PFSK-1 (cell line): ENCODE measurements at regions not wholly inside any gene's neighbourhood (a gene's known extent, or its start where the extent isn't known, plus 50 kb on each side); places are given as distances from the start of the nearest gene placed in this dataset.

Experiments
- FOXP2 ChIP-seq: optimal IDR thresholded peaks from 2 replicates; pipeline ENCODE3; 2011; ENCODE audit warnings: borderline replicate concordance, control low read depth, inconsistent platforms; ENCODE audit not compliant: insufficient read depth; ENCODE audit errors: extremely low read length, extremely low read depth
- POLR2AphosphoS5 ChIP-seq: IDR thresholded peaks from 2 replicates; pipeline ENCODE4 v1.6.1; 2012; ENCODE audit warnings: low read depth, mild to moderate bottlenecking, control low read depth, low read length, moderate library complexity
- SIN3A ChIP-seq: IDR thresholded peaks from 2 replicates; pipeline ENCODE4 v1.6.1; 2012; ENCODE audit warnings: mild to moderate bottlenecking, low read length, moderate library complexity, borderline replicate concordance; ENCODE audit not compliant: insufficient read depth
- TAF1 ChIP-seq: IDR thresholded peaks from 2 replicates; pipeline ENCODE4 v1.6.1; 2012; ENCODE audit warnings: low read length, control low read depth, borderline replicate concordance; ENCODE audit not compliant: insufficient read depth
- TF ChIP-seq, protein P1 (sequence below), 2 experiments: IDR thresholded peaks; 2 replicates each; pipeline versions ENCODE4 v1.6.1 to v1.8.0; 2011 to 2012; ENCODE audit warnings: low read depth in 2 of 2, low read length in 2 of 2, control low read depth in 1 of 2, inconsistent platforms in 1 of 2, mild to moderate bottlenecking in 1 of 2, moderate library complexity in 1 of 2; ENCODE audit not compliant: insufficient read depth in 1 of 2

DNA sequence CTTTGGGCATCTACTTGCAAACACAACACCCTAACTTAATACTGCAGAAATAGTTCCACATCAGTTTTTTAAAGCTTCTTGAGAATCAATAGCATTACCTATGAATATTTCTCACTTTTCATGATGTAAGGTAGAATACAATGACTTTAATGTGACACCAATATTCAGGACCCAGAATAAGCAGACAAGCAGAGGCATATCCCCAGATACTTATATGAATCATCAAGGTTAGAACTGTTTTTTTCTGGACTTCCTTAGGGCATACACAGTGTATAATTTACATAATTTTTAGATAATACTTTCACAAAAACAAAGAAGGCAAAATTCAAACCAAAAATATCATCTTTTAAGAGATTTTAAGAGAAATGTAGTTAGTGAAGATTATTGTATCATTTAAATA lies 885.8 kb downstream of the FSCB start:
- TF ChIP-seq TAF1 (no peak), FOXP2 (no peak), POLR2AphosphoS5 (no peak), SIN3A (no peak)
- TF ChIP-seq, protein P1, sequence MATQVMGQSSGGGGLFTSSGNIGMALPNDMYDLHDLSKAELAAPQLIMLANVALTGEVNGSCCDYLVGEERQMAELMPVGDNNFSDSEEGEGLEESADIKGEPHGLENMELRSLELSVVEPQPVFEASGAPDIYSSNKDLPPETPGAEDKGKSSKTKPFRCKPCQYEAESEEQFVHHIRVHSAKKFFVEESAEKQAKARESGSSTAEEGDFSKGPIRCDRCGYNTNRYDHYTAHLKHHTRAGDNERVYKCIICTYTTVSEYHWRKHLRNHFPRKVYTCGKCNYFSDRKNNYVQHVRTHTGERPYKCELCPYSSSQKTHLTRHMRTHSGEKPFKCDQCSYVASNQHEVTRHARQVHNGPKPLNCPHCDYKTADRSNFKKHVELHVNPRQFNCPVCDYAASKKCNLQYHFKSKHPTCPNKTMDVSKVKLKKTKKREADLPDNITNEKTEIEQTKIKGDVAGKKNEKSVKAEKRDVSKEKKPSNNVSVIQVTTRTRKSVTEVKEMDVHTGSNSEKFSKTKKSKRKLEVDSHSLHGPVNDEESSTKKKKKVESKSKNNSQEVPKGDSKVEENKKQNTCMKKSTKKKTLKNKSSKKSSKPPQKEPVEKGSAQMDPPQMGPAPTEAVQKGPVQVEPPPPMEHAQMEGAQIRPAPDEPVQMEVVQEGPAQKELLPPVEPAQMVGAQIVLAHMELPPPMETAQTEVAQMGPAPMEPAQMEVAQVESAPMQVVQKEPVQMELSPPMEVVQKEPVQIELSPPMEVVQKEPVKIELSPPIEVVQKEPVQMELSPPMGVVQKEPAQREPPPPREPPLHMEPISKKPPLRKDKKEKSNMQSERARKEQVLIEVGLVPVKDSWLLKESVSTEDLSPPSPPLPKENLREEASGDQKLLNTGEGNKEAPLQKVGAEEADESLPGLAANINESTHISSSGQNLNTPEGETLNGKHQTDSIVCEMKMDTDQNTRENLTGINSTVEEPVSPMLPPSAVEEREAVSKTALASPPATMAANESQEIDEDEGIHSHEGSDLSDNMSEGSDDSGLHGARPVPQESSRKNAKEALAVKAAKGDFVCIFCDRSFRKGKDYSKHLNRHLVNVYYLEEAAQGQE (IDR thresholded peaks at IDR 0.05; ENCODE audit: insufficient read depth in 1 of 2, low read depth in 2 of 2, low read length in 2 of 2), result no peak

DNA sequence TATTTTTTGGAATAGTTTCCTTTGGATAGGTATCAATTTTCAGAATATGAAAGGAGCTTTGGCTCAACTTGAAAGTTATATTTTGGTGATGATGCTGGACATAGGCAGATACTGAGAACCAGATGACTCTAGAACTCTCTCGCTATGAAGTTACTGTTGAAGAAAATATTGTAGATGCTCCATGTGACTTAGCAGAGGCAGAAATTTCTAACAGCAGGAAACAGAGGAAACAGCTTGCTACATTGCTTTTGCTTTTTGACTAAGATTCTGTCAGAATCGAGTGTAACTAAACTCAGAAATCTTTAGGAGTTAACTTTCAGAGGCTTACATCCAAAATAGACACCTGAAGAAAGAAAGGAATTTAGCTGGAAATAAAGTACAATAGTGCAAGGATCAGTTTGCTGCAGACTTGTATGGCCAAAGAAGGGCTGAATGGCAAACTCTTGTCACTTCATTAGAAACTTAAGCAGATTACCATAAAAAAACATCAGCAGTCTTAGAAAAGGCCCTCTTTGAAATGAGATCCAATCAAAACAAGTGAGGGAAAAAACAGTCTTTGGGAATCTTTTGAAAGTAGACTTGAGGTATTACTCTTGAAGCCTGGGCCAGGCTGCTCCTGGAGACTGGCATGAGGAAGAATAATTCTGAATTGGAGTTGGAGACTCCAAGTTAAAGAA lies 911.8 kb downstream of the FSCB start:
- no peak for TF ChIP-seq TAF1
- no peak for TF ChIP-seq POLR2AphosphoS5
- TF ChIP-seq FOXP2, result no peak
- no peak for TF ChIP-seq SIN3A
- TF ChIP-seq, protein P1 (IDR thresholded peaks at IDR 0.05; ENCODE audit: insufficient read depth in 1 of 2, low read depth in 2 of 2, low read length in 2 of 2), result no peak

DNA sequence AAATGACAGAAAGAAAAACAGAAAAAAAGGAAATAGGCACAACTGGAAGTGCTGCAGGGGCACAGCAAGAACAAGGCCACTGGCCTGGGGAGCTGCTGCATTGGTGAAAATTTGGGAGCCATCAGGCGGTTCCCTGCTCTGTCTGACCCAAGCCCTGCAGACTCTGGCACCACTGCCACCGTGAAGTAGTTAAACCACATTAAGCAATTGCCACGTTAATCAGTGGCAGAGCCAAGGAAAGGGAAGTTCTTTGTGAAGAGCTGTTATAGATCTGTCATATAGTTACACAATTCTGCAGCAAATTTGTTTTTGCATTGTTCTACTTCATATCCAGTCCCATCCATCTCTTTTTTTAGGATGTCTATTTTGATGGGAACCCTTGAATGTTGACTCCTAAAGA lies 915.3 kb downstream of the FSCB start:
- no peak for TF ChIP-seq TAF1
- no peak for TF ChIP-seq SIN3A
- no peak for TF ChIP-seq POLR2AphosphoS5
- no peak for TF ChIP-seq FOXP2
- TF ChIP-seq, protein P1 (IDR thresholded peaks at IDR 0.05; ENCODE audit: insufficient read depth in 1 of 2, low read depth in 2 of 2, low read length in 2 of 2), result no peak

DNA sequence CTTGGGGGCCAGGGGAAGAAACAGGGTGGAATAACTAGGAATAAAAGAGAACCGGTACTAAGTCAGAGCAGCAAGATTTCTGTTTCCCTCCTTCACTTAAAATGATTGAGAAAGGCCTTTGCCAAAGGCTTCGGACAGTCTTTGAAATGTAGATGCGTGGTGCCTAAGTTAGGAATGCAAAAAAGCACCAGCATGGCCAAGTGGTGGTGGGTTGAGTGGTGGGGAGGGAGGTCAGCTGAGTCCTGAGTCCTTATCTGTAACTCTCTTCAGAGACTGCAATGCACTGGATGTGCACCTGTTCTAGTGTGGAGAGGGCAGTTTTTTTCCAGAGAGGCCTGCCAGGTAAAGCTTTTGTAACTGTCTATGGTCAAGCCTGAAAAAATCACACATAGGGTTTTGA lies 919.9 kb downstream of the FSCB start:
- TF ChIP-seq, protein P1 (IDR thresholded peaks at IDR 0.05; ENCODE audit: insufficient read depth in 1 of 2, low read depth in 2 of 2, low read length in 2 of 2), result no peak

DNA sequence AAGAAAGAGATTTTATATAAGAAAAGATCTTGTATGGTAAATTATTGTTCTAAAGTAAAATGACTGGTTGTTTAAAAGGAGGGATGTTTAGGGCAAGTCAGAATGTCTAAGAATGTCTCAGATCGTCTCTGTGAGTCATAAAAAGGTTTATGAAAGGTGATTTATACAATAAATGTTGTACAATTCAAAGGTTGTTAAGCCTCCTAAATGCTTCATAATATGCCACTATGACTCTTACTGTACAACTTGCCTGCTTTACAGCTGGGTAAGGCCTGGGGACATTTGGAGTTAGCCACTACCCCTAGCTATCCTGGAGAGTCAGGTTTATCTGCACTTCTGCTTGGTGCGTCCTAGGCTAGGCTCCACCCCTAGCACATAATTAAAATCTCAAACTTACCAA lies 927.4 kb downstream of the FSCB start:
- no peak for TF ChIP-seq POLR2AphosphoS5
- no peak for TF ChIP-seq SIN3A

- TF ChIP-seq POLR2AphosphoS5 (no peak), SIN3A (no peak), TAF1 (no peak), FOXP2 (no peak)
- TF ChIP-seq, protein P1 (IDR thresholded peaks at IDR 0.05; ENCODE audit: insufficient read depth in 1 of 2, low read depth in 2 of 2, low read length in 2 of 2), result no peak
These were observed 939.1 kb downstream of the FSCB start for GRCh38 chr14:43568022-43568421.
